Peyer's patch (tissue), 4 donors: ENCODE measurements at regions not wholly inside any gene's neighbourhood (a gene's known extent, or its start where the extent isn't known, plus 50 kb on each side); places are given as distances from the start of the nearest gene placed in this dataset.
"Not testable (repeated sequence)": the region's sequence is repeated elsewhere in the genome, so short reads cannot be mapped to it uniquely, and the experiment has no call there.

Experiments used
- POLR2A ChIP-seq, 2 donors: fragments of 450-650 bp; IDR thresholded peaks; one replicate each; pipeline ENCODE4 v1.5.1; 2017; ENCODE audit warnings: antibody characterized with exemption in 2 of 2, mild to moderate bottlenecking in 2 of 2, moderate library complexity in 2 of 2
- TF ChIP-seq, protein P1 (sequence below), 6 experiments: fragments of 450-650 bp in 4 of 6; fragments of 200-600 bp in 2 of 6; sonication (generic) in 1 of 6; IDR thresholded peaks; one replicate each; pipeline ENCODE4 v1.5.1; 2017 to 2019; ENCODE audit warnings: antibody characterized with exemption in 6 of 6, mild to moderate bottlenecking in 3 of 6, moderate library complexity in 1 of 6

- not testable (repeated sequence) for TF ChIP-seq POLR2A (IDR thresholded peaks at IDR 0.05)
- TF ChIP-seq, protein P1, sequence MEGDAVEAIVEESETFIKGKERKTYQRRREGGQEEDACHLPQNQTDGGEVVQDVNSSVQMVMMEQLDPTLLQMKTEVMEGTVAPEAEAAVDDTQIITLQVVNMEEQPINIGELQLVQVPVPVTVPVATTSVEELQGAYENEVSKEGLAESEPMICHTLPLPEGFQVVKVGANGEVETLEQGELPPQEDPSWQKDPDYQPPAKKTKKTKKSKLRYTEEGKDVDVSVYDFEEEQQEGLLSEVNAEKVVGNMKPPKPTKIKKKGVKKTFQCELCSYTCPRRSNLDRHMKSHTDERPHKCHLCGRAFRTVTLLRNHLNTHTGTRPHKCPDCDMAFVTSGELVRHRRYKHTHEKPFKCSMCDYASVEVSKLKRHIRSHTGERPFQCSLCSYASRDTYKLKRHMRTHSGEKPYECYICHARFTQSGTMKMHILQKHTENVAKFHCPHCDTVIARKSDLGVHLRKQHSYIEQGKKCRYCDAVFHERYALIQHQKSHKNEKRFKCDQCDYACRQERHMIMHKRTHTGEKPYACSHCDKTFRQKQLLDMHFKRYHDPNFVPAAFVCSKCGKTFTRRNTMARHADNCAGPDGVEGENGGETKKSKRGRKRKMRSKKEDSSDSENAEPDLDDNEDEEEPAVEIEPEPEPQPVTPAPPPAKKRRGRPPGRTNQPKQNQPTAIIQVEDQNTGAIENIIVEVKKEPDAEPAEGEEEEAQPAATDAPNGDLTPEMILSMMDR (IDR thresholded peaks at IDR 0.05) = not testable (repeated sequence)
These were observed 102.8 kb upstream of the OSBPL11 start for GRCh38 chr3:125697979-125698640.
